ENCODE measurements at regions not wholly inside any gene's neighbourhood (a gene's known extent, or its start where the extent isn't known, plus 50 kb on each side); places are given as distances from the start of the nearest gene placed in this dataset.

GRCh38 chr10:56871160-56871668 lies 510.2 kb upstream of the ZWINT start:
- TF ChIP-seq, protein P1, sequence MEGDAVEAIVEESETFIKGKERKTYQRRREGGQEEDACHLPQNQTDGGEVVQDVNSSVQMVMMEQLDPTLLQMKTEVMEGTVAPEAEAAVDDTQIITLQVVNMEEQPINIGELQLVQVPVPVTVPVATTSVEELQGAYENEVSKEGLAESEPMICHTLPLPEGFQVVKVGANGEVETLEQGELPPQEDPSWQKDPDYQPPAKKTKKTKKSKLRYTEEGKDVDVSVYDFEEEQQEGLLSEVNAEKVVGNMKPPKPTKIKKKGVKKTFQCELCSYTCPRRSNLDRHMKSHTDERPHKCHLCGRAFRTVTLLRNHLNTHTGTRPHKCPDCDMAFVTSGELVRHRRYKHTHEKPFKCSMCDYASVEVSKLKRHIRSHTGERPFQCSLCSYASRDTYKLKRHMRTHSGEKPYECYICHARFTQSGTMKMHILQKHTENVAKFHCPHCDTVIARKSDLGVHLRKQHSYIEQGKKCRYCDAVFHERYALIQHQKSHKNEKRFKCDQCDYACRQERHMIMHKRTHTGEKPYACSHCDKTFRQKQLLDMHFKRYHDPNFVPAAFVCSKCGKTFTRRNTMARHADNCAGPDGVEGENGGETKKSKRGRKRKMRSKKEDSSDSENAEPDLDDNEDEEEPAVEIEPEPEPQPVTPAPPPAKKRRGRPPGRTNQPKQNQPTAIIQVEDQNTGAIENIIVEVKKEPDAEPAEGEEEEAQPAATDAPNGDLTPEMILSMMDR (conservative IDR thresholded peaks at IDR 0.05 in 1 of 2, IDR thresholded peaks at IDR 0.05 in 1 of 2; ENCODE audit: extremely low read depth in 1 of 2, insufficient read depth in 1 of 2, low read depth in 1 of 2, low read length in 2 of 2): no peak
- TF ChIP-seq EZH2 (IDR thresholded peaks at IDR 0.05; ENCODE audit: borderline replicate concordance, low read length): no peak
